Neural progenitor cell (in vitro differentiated cells): ENCODE measurements at regions not wholly inside any gene's neighbourhood (a gene's known extent, or its start where the extent isn't known, plus 50 kb on each side); places are given as distances from the start of the nearest gene placed in this dataset.

Experiments used
- DNase-seq: peaks from one replicate; pipeline ENCODE4 v3.0.0-alpha.2; 2016; ENCODE audit warnings: low spot score
- H2AFZ ChIP-seq: fragments of 200-600 bp; sonication (generic); replicated peaks from 2 replicates; pipeline ENCODE4 v1.6.1; 2016; ENCODE audit warnings: antibody characterized with exemption
- H3F3A ChIP-seq: fragments of 200-600 bp; sonication (generic); 2 replicates; pipeline ENCODE4 v1.6.1; 2016; ENCODE audit warnings: antibody characterized with exemption, low read depth
- H3K27ac ChIP-seq: fragments of 200-600 bp; sonication (generic); 2 replicates; pipeline ENCODE4 v1.5.1; 2016; ENCODE audit warnings: mild to moderate bottlenecking
- H3K27me3 ChIP-seq: fragments of 200-600 bp; sonication (generic); 2 replicates; pipeline ENCODE4 v1.6.1; 2016; ENCODE audit warnings: mild to moderate bottlenecking, moderate library complexity
- H3K36me3 ChIP-seq: fragments of 200-600 bp; sonication (generic); 2 replicates; pipeline ENCODE4 v1.5.1; 2016
- H3K4me1 ChIP-seq: fragments of 200-600 bp; sonication (generic); 2 replicates; pipeline ENCODE4 v1.6.1; 2016; ENCODE audit warnings: mixed run types
- H3K4me2 ChIP-seq: fragments of 200-600 bp; sonication (generic); 2 replicates; pipeline ENCODE4 v1.6.1; 2016
- H3K4me3 ChIP-seq: fragments of 200-600 bp; sonication (generic); 2 replicates; pipeline ENCODE4 v1.5.1; 2016
- H3K79me2 ChIP-seq: fragments of 200-600 bp; sonication (generic); 2 replicates; pipeline ENCODE4 v1.6.1; 2016; ENCODE audit warnings: low read depth
- H3K9ac ChIP-seq: fragments of 200-600 bp; sonication (generic); 2 replicates; pipeline ENCODE4 v1.6.1; 2016
- H3K9me3 ChIP-seq: fragments of 200-600 bp; sonication (generic); 2 replicates; pipeline ENCODE4 v1.5.1; 2016; ENCODE audit warnings: low read depth
- H4K20me1 ChIP-seq: fragments of 200-600 bp; sonication (generic); 2 replicates; pipeline ENCODE4 v1.6.1; 2016; ENCODE audit warnings: low read depth
- H3K27ac Mint-ChIP-seq: 3 replicates; pipeline ENCODE4 v1.8.0; 2021; ENCODE audit warnings: mixed read lengths
- H3K27me3 Mint-ChIP-seq: 2 replicates; pipeline ENCODE4 v1.8.0; 2022; ENCODE audit warnings: low read depth, mild to moderate bottlenecking, inconsistent platforms, moderate library complexity, mixed read lengths; ENCODE audit not compliant: insufficient read depth
- H3K36me3 Mint-ChIP-seq: 3 replicates; pipeline ENCODE4 v1.8.0; 2021; ENCODE audit warnings: mixed read lengths
- H3K4me1 Mint-ChIP-seq: 3 replicates; pipeline ENCODE4 v1.8.0; 2021; ENCODE audit warnings: mixed read lengths
- H3K4me3 Mint-ChIP-seq: 3 replicates; pipeline ENCODE4 v1.8.0; 2021; ENCODE audit warnings: mild to moderate bottlenecking, moderate library complexity, mixed read lengths
- H3K9me3 Mint-ChIP-seq: 3 replicates; pipeline ENCODE4 v1.8.0; 2020; ENCODE audit warnings: mixed read lengths
- CTCF ChIP-seq: fragments of 200-600 bp; sonication (generic); IDR thresholded peaks from 2 replicates; pipeline ENCODE4 v1.5.1; 2017; ENCODE audit warnings: antibody characterized with exemption, mild to moderate bottlenecking
- EZH2 ChIP-seq: fragments of 200-600 bp; sonication (generic); IDR thresholded peaks from 2 replicates; pipeline ENCODE4 v1.6.1; 2017; ENCODE audit warnings: antibody characterized with exemption, mild to moderate bottlenecking, moderate library complexity
- EZH2phosphoT487 ChIP-seq: fragments of 200-600 bp; sonication (generic); IDR thresholded peaks from 2 replicates; pipeline ENCODE4 v1.6.1; 2017; ENCODE audit warnings: antibody characterized with exemption

- H3K79me2 ChIP-seq, result no peaks in the 10 kb centered on the region
- H3K4me3 ChIP-seq, result no peak overlapping the region
- H3K4me1 ChIP-seq, result no peaks in the 10 kb centered on the region
- TF ChIP-seq EZH2phosphoT487 (no peak), EZH2 (no peak), CTCF (no peak)
- H3F3A ChIP-seq, result no peaks in the 10 kb centered on the region
- no peaks in the 10 kb centered on the region for H3K36me3 ChIP-seq
- H3K27me3 ChIP-seq, result no peaks in the 10 kb centered on the region
- Mint-ChIP-seq H3K27ac (no peak overlapping the region), H3K36me3 (no peaks in the 10 kb centered on the region), H3K27me3 (no peaks in the 10 kb centered on the region), H3K4me1 (peaks cover 14% of the 10 kb centered on the region), H3K4me3 (no peak overlapping the region), H3K9me3 (peaks cover 5% of the 10 kb centered on the region)
- H3K4me2 ChIP-seq, result no peak overlapping the region
- no peak overlapping the region for H3K27ac ChIP-seq
- no peak for DNase-seq
- H3K9me3 ChIP-seq, result no peaks in the 10 kb centered on the region
- H2AFZ ChIP-seq, result no peak overlapping the region
- no peak overlapping the region for H3K9ac ChIP-seq
- no peaks in the 10 kb centered on the region for H4K20me1 ChIP-seq
Measured at GRCh38 chr4:26076896-26077295, 162.9 kb downstream of the SMIM20 start.

DNA sequence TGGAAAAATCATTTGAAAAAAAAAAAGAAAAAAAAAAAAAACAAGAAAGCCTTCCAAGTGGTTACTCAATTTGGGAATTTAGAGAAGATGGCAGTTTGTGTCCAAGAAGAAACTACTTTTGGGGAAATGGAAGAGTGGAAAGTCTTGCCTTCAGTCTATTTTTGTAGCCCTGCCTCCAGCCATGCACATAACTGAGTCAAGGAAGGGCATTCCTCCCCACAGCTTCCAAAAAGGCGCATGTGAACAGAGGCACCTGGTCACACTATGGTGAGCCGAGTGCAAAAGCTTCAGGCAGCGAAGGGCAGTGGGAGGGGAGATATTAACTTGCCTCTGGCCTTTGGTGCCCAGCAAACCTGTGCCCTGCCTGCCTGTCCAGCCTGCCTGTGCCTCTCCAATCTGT is 163.7 kb downstream of the SMIM20 start:
- H3K27me3 ChIP-seq, result no peaks in the 10 kb centered on the region
- peaks cover 5% of the 10 kb centered on the region for H3K9me3 Mint-ChIP-seq
- H3K9ac ChIP-seq, result no peak overlapping the region
- no peak overlapping the region for H3K4me3 ChIP-seq
- TF ChIP-seq CTCF (no peak), EZH2phosphoT487 (no peak), EZH2 (no peak)
- H3K36me3 Mint-ChIP-seq, result no peaks in the 10 kb centered on the region
- H3K4me1 ChIP-seq, result no peaks in the 10 kb centered on the region
- no peak overlapping the region for H3K27ac ChIP-seq
- H3K4me3 Mint-ChIP-seq, result no peak overlapping the region
- H3K27ac Mint-ChIP-seq, result no peak overlapping the region
- H3K27me3 Mint-ChIP-seq, result no peaks in the 10 kb centered on the region
- H3K36me3 ChIP-seq, result no peaks in the 10 kb centered on the region
- no peak overlapping the region for H3K4me2 ChIP-seq
- peak overlapping the region; percentile 3 for H2AFZ ChIP-seq
- H3K9me3 ChIP-seq, result no peaks in the 10 kb centered on the region
- no peak for DNase-seq
- no peaks in the 10 kb centered on the region for H4K20me1 ChIP-seq
- H3F3A ChIP-seq, result no peaks in the 10 kb centered on the region
- H3K79me2 ChIP-seq, result no peaks in the 10 kb centered on the region
- peaks cover 14% of the 10 kb centered on the region for H3K4me1 Mint-ChIP-seq

DNA sequence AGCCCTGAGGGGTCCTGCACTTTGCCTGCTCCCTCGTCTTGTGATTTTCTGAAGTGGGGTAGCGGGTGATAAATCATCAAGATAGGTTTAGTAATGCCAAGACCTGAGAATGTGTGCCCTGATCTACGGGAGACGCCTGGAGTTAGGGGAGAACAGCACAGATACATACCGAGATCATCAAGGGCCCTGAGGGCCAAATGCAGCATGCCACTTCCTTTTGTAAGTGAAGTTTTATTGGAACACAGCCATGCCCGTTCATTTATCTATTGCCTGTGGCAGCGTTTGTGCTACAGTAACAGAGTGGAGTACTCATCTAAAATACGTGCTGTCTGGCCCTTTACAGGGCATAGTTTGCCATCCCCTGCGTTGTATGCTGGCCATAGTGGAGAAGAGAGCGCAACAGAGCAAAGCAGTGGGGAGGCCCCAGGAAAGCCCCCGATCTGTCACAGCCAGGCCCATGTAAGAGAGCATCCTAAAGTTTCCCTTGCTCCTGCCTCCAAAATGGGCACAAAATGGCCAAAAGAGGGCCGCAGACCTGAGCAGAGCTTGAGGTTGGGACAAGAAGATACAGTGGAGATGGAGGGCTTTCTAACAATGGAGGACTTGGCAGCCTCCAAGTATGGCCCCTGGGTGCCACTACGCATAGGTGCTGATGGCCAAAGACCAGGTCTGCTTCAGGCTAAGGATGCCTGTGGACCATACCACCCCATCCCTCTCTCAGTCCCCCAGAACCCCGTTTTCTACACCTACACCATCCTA is 167.0 kb downstream of the SMIM20 start:
- Histone ChIP-seq H3K27ac (no peak overlapping the region), H3K4me1 (no peaks in the 10 kb centered on the region), H3K36me3 (no peaks in the 10 kb centered on the region), H2AFZ (peak overlapping the region; percentile 14), H3K4me2 (no peak overlapping the region), H3K79me2 (no peaks in the 10 kb centered on the region), H3K9me3 (no peaks in the 10 kb centered on the region), H3K27me3 (no peaks in the 10 kb centered on the region), H4K20me1 (no peaks in the 10 kb centered on the region), H3F3A (no peaks in the 10 kb centered on the region), H3K9ac (no peak overlapping the region), H3K4me3 (no peak overlapping the region)
- no peak for DNase-seq
- Mint-ChIP-seq H3K4me3 (no peak overlapping the region), H3K9me3 (peaks cover 5% of the 10 kb centered on the region), H3K36me3 (no peaks in the 10 kb centered on the region), H3K4me1 (no peaks in the 10 kb centered on the region), H3K27ac (no peak overlapping the region), H3K27me3 (peaks cover 2% of the 10 kb centered on the region)
- TF ChIP-seq CTCF (no peak), EZH2phosphoT487 (no peak), EZH2 (no peak)
